Astrocyte (in vitro differentiated cells and primary cell): ENCODE measurements at regions not wholly inside any gene's neighbourhood (a gene's known extent, or its start where the extent isn't known, plus 50 kb on each side); places are given as distances from the start of the nearest gene placed in this dataset.

ENCODE experiments used
- DNase-seq: peaks from one replicate; pipeline ENCODE4 v3.0.0-alpha.2; 2010; ENCODE audit warnings: low read depth
- FAIRE-seq: peaks from 2 replicates; lab custom pipeline; 2011; peaks lifted over from hg19 to GRCh38; lab: Jason Lieb, UNC
- H2AFZ ChIP-seq: 2 replicates; pipeline ENCODE4 v1.6.0; 2012; ENCODE audit warnings: low read depth, low read length, inconsistent platforms
- H3K27ac ChIP-seq: 2 replicates; pipeline ENCODE4 v1.5.1; 2011; ENCODE audit warnings: low read depth, low read length, inconsistent platforms
- H3K27me3 ChIP-seq: 2 replicates; pipeline ENCODE4 v1.6.0; 2011; ENCODE audit warnings: low read length, inconsistent platforms; ENCODE audit not compliant: insufficient read depth
- H3K36me3 ChIP-seq: 2 replicates; pipeline ENCODE4 v1.5.1; 2011; ENCODE audit warnings: low read length, inconsistent platforms; ENCODE audit not compliant: insufficient read depth
- H3K4me1 ChIP-seq: 2 replicates; pipeline ENCODE4 v1.5.1; 2011; ENCODE audit warnings: low read length, inconsistent platforms; ENCODE audit not compliant: insufficient read depth
- H3K4me2 ChIP-seq: 2 replicates; pipeline ENCODE4 v1.6.0; 2012; ENCODE audit warnings: low read length, inconsistent platforms
- H3K4me3 ChIP-seq: 2 replicates; pipeline ENCODE4 v1.5.1; 2011; ENCODE audit warnings: low read depth, mild to moderate bottlenecking, low read length, inconsistent platforms; ENCODE audit not compliant: insufficient read depth
- H3K79me2 ChIP-seq: 2 replicates; pipeline ENCODE4 v1.6.0; 2012; ENCODE audit warnings: mild to moderate bottlenecking, low read length, inconsistent platforms; ENCODE audit not compliant: insufficient read depth
- H3K9ac ChIP-seq: 2 replicates; pipeline ENCODE4 v1.6.0; 2012; ENCODE audit warnings: mild to moderate bottlenecking, low read length, inconsistent platforms
- H3K9me3 ChIP-seq: 2 replicates; pipeline ENCODE4 v1.5.1; 2012; ENCODE audit warnings: low read depth, mild to moderate bottlenecking, low read length, inconsistent platforms; ENCODE audit not compliant: insufficient read depth
- H4K20me1 ChIP-seq: 2 replicates; pipeline ENCODE4 v1.6.0; 2012; ENCODE audit warnings: low read length, inconsistent platforms; ENCODE audit not compliant: insufficient read depth
- H3K27ac Mint-ChIP-seq: one replicate; pipeline ENCODE4 v1.8.0; 2021; ENCODE audit warnings: mild to moderate bottlenecking, mixed read lengths; ENCODE audit not compliant: unreplicated experiment
- H3K27me3 Mint-ChIP-seq: one replicate; pipeline ENCODE4 v1.8.0; 2021; ENCODE audit warnings: low read depth, mixed read lengths; ENCODE audit not compliant: unreplicated experiment
- H3K36me3 Mint-ChIP-seq: one replicate; pipeline ENCODE4 v1.8.0; 2021; ENCODE audit warnings: low read depth, mixed read lengths; ENCODE audit not compliant: unreplicated experiment
- H3K4me1 Mint-ChIP-seq: one replicate; pipeline ENCODE4 v1.8.0; 2021; ENCODE audit warnings: low read depth, mixed read lengths; ENCODE audit not compliant: unreplicated experiment
- H3K4me3 Mint-ChIP-seq: one replicate; pipeline ENCODE4 v1.8.0; 2021; ENCODE audit warnings: mild to moderate bottlenecking, moderate library complexity, mixed read lengths; ENCODE audit not compliant: unreplicated experiment
- H3K9me3 Mint-ChIP-seq: one replicate; pipeline ENCODE4 v1.8.0; 2021; ENCODE audit warnings: mild to moderate bottlenecking, mixed read lengths; ENCODE audit not compliant: unreplicated experiment
- CTCF ChIP-seq: IDR thresholded peaks from 2 replicates; pipeline ENCODE4 v1.5.1; 2011; ENCODE audit warnings: low read depth, mild to moderate bottlenecking, inconsistent platforms, low read length, moderate library complexity; ENCODE audit not compliant: insufficient read depth
- EZH2 ChIP-seq: IDR thresholded peaks from 2 replicates; pipeline ENCODE4 v1.6.1; 2012; ENCODE audit warnings: mild to moderate bottlenecking, low read length, inconsistent platforms; ENCODE audit not compliant: insufficient read depth

- no peaks in the 10 kb centered on the region for H3K79me2 ChIP-seq
- FAIRE-seq: no peak
Measured at GRCh38 chr2:126788652-126789051, 110.0 kb upstream of the TEX51 start.

GRCh38 chr2:126790987-126791780, 107.5 kb upstream of the TEX51 start:
- Histone ChIP-seq H3K4me1 (no peaks in the 10 kb centered on the region), H3K9ac (no peak overlapping the region), H4K20me1 (no peaks in the 10 kb centered on the region), H3K4me3 (no peak overlapping the region), H3K9me3 (no peaks in the 10 kb centered on the region), H3K4me2 (no peak overlapping the region), H3K36me3 (no peaks in the 10 kb centered on the region), H2AFZ (no peak overlapping the region), H3K27ac (no peak overlapping the region), H3K27me3 (no peaks in the 10 kb centered on the region), H3K79me2 (no peaks in the 10 kb centered on the region)
- H3K9me3 Mint-ChIP-seq: no peaks in the 10 kb centered on the region
- no peak overlapping the region for H3K4me3 Mint-ChIP-seq
- peaks cover 46% of the 10 kb centered on the region for H3K27me3 Mint-ChIP-seq
- H3K36me3 Mint-ChIP-seq: no peaks in the 10 kb centered on the region
- DNase-seq (no peak), FAIRE-seq (no peak)
- no peak overlapping the region for H3K27ac Mint-ChIP-seq
- no peaks in the 10 kb centered on the region for H3K4me1 Mint-ChIP-seq
- TF ChIP-seq EZH2 (no peak), CTCF (no peak)

More at GRCh38 chr2:126788652-126789051, 110.0 kb upstream of the TEX51 start:
- Histone ChIP-seq H3K9ac (no peak overlapping the region), H4K20me1 (no peaks in the 10 kb centered on the region), H3K27me3 (no peaks in the 10 kb centered on the region), H3K9me3 (no peaks in the 10 kb centered on the region), H3K4me2 (no peak overlapping the region), H3K4me3 (no peak overlapping the region), H3K4me1 (no peaks in the 10 kb centered on the region), H2AFZ (no peak overlapping the region), H3K36me3 (no peaks in the 10 kb centered on the region), H3K27ac (no peak overlapping the region)
- no peaks in the 10 kb centered on the region for H3K4me1 Mint-ChIP-seq
- TF ChIP-seq EZH2: no peak
- TF ChIP-seq CTCF: no peak
- H3K27me3 Mint-ChIP-seq: peaks cover 43% of the 10 kb centered on the region
- no peak overlapping the region for H3K4me3 Mint-ChIP-seq
- no peaks in the 10 kb centered on the region for H3K9me3 Mint-ChIP-seq
- no peak for DNase-seq
- H3K36me3 Mint-ChIP-seq: no peaks in the 10 kb centered on the region
- no peak overlapping the region for H3K27ac Mint-ChIP-seq

- no peaks in the 10 kb centered on the region for H3K4me1 Mint-ChIP-seq
- DNase-seq (no peak), FAIRE-seq (no peak)
- no peak overlapping the region for H3K4me3 Mint-ChIP-seq
- H3K27me3 ChIP-seq: no peaks in the 10 kb centered on the region
- no peak overlapping the region for H3K27ac Mint-ChIP-seq
- H3K4me3 ChIP-seq: no peak overlapping the region
- H3K27ac ChIP-seq: no peak overlapping the region
- H3K4me2 ChIP-seq: no peak overlapping the region
- no peaks in the 10 kb centered on the region for H3K36me3 ChIP-seq
- H3K36me3 Mint-ChIP-seq: no peaks in the 10 kb centered on the region
- peaks cover 46% of the 10 kb centered on the region for H3K27me3 Mint-ChIP-seq
- no peaks in the 10 kb centered on the region for H4K20me1 ChIP-seq
- TF ChIP-seq EZH2 (no peak), CTCF (no peak)
- no peak overlapping the region for H3K9ac ChIP-seq
- H3K9me3 ChIP-seq: no peaks in the 10 kb centered on the region
- H3K4me1 ChIP-seq: no peaks in the 10 kb centered on the region
- H3K9me3 Mint-ChIP-seq: no peaks in the 10 kb centered on the region
- no peaks in the 10 kb centered on the region for H3K79me2 ChIP-seq
- no peak overlapping the region for H2AFZ ChIP-seq
Measured at GRCh38 chr2:126792186-126792585, 106.5 kb upstream of the TEX51 start.
